ENCODE measurements at regions not wholly inside any gene's neighbourhood (a gene's known extent, or its start where the extent isn't known, plus 50 kb on each side); places are given as distances from the start of the nearest gene placed in this dataset.

DNA sequence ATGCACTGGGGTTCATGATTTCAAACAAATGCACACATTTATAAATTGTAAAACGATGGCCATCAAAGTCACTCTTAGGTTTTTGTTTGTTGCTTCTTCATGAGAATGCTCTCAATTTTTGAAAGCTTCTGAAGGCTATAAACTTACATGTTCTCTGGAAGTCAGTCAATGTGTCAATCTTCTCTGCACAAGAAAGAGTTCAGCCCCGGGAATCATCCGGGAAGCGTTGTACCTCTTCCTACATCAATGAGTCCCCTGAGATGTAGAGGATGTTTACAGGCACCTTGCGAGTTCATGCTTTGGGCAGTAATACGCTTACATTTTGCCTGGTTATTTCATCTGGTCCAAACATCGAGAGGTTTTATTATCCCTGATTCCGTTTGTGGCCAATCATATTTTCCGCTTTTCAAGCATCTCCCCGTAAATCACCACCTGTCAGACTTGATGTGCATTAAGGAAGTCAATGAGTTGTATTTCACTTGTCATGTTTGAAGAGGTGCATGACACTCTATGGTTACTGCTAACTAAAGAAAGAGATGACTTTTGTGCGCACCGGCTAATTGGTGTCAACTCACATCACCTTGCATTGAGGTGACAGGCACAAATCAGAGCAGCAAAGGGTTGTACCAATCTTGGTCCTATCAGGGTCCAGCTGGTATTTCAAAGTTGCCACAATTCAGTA, 750.7 kb downstream of the SORCS3 start:
- Histone ChIP-seq H3K4me1 (ENCODE audit: control insufficient read depth, insufficient read depth, low read length) (no peaks in the 10 kb centered on the region), H3K4ac (ENCODE audit: low read depth, low read length) (no peak overlapping the region), H2BK5ac (ENCODE audit: low read depth, low read length, poor library complexity, severe bottlenecking) (no peak overlapping the region), H2BK20ac (ENCODE audit: low read depth, low read length) (no peak overlapping the region), H2AK9ac (replicated peaks; ENCODE audit: low read depth, low read length, poor library complexity) (no peak overlapping the region), H3K18ac (ENCODE audit: low read depth, low read length) (no peak overlapping the region), H2AK5ac (ENCODE audit: low read depth, low read length) (no peak overlapping the region), H3K4me3 (ENCODE audit: insufficient read depth, low read depth, low read length) (no peak overlapping the region), H3K36me3 (ENCODE audit: control insufficient read depth, insufficient read depth, low read length) (no peaks in the 10 kb centered on the region), H2AFZ (replicated peaks; ENCODE audit: low read length, poor library complexity) (no peak overlapping the region), H3K14ac (replicated peaks; ENCODE audit: low read depth, low read length) (no peak overlapping the region), H2BK15ac (ENCODE audit: low read depth, low read length) (no peak overlapping the region), H3K9ac (ENCODE audit: low read depth, low read length) (no peak overlapping the region), H3K23ac (ENCODE audit: low read depth, low read length) (no peak overlapping the region), H4K91ac (ENCODE audit: insufficient read depth, low read depth, low read length) (no peak overlapping the region), H4K5ac (ENCODE audit: low read depth, low read length) (no peak overlapping the region), H2BK120ac (ENCODE audit: low read depth, low read length) (no peak overlapping the region), H3K27ac (ENCODE audit: insufficient read depth, low read length) (no peak overlapping the region), H3K79me1 (ENCODE audit: low read depth in 1 of 2, low read length in 2 of 2) (no peaks in the 10 kb centered on the region), H3K9me1 (ENCODE audit: insufficient read depth, low read length) (no peaks in the 10 kb centered on the region), H3K9me3 (ENCODE audit: control insufficient read depth, insufficient read depth, low read length) (no peaks in the 10 kb centered on the region; the same call in none of the 2 replicates), H4K20me1 (ENCODE audit: insufficient read depth, low read length) (no peaks in the 10 kb centered on the region), H3K56ac (ENCODE audit: extremely low read depth, insufficient read depth, low read length) (no peak overlapping the region), H4K8ac (ENCODE audit: low read depth in 2 of 2, low read length in 2 of 2) (no peak overlapping the region), H3K4me2 (ENCODE audit: low read depth, low read length) (no peak overlapping the region), H3K27me3 (ENCODE audit: control insufficient read depth, insufficient read depth, low read length) (no peaks in the 10 kb centered on the region)
- in situ Hi-C loops (cut with MboI; ENCODE audit: low sequenced_read_pairs) (no loop called here), dilution Hi-C loops (cut with HindIII; ENCODE audit: low sequenced_read_pairs, unreplicated experiment) (no loop called here), intact Hi-C loops (cut with micrococcal nuclease) (no loop called here)
- no peak for TF ChIP-seq SMC3 (IDR thresholded peaks at IDR 0.05; ENCODE audit: low read depth, low read length)
- TF ChIP-seq RFX5 (IDR thresholded peaks at IDR 0.05; ENCODE audit: low read depth, low read length), result no peak
- no peak for TF ChIP-seq CEBPB (IDR thresholded peaks at IDR 0.05; ENCODE audit: low read depth, low read length)
- no peak for TF ChIP-seq RCOR1 (IDR thresholded peaks at IDR 0.05; ENCODE audit: insufficient replicate concordance, low read length)
- no peak for TF ChIP-seq MAZ (IDR thresholded peaks at IDR 0.05; ENCODE audit: borderline replicate concordance, low read depth, low read length)
- no peak for TF ChIP-seq NFE2L2 (IDR thresholded peaks at IDR 0.05; ENCODE audit: low read depth, low read length)
- TF ChIP-seq USF2 (IDR thresholded peaks at IDR 0.05; ENCODE audit: low read depth, low read length), result no peak
- no peak for TF ChIP-seq MAFK (IDR thresholded peaks at IDR 0.05; ENCODE audit: low read depth, low read length)
- no peak for TF ChIP-seq ELK1 (IDR thresholded peaks at IDR 0.05; ENCODE audit: borderline replicate concordance, low read depth, low read length)
- TF ChIP-seq RAD21 (IDR thresholded peaks at IDR 0.05; ENCODE audit: low read length), result no peak
- TF ChIP-seq FOS (IDR thresholded peaks at IDR 0.05; ENCODE audit: low read depth, low read length), result no peak
- BruUV-seq (replicated peaks), result no TSS peak
- ChIA-PET POLR2A (ENCODE audit: unreplicated experiment) (no interaction called here), CTCF (no interaction called here)
- ATAC-seq (ENCODE audit: low read depth) (no peak), DNase-seq (no peak)
- WGBS, 2 experiments (ENCODE audit: extremely low coverage in 2 of 2, insufficient read length in 1 of 2), result 73% methylated on average over 3 of the region's 12 CpGs; no CpG with 5 or more reads in 1 of the 2 experiments
